ENCODE measurements at regions not wholly inside any gene's neighbourhood (a gene's known extent, or its start where the extent isn't known, plus 50 kb on each side); places are given as distances from the start of the nearest gene placed in this dataset.

DNA sequence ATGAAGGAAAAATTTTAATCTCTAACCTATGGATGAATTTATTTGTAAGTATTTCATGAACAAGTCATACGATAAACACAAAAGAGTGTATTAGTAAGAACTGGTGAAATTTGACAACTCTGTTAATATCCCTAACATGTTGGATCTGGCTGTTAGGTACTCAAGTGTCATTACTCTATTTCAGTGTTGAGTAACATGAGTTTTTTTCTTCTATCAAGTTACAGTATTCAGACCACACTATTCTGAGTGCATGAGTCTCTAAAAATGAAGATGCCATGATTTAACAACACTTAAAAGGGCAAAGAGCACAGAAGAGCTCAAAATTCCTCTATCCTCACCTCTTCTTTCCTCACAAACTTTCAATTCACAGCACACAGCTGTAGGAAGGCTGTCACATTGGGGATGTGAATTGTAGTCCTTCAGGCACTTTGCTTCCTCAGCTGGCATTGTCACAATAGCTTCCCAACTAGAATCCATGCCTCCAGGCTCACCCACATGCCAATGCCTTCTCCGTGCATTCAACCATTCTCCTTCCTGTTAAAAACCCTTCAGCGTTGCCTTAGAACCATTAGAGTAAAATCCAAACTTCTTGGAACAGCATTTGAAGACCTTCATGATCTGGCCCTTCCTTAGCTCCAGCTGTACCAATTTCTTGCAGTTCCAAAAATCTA, 73.7 kb upstream of the DBX2 start:
- no peaks in the 10 kb centered on the region for H3K9me3 ChIP-seq
- no peaks in the 10 kb centered on the region for H3K4me1 ChIP-seq (ENCODE audit: control insufficient read depth in 1 of 2, low read depth in 2 of 2)
- TF ChIP-seq, protein P1, sequence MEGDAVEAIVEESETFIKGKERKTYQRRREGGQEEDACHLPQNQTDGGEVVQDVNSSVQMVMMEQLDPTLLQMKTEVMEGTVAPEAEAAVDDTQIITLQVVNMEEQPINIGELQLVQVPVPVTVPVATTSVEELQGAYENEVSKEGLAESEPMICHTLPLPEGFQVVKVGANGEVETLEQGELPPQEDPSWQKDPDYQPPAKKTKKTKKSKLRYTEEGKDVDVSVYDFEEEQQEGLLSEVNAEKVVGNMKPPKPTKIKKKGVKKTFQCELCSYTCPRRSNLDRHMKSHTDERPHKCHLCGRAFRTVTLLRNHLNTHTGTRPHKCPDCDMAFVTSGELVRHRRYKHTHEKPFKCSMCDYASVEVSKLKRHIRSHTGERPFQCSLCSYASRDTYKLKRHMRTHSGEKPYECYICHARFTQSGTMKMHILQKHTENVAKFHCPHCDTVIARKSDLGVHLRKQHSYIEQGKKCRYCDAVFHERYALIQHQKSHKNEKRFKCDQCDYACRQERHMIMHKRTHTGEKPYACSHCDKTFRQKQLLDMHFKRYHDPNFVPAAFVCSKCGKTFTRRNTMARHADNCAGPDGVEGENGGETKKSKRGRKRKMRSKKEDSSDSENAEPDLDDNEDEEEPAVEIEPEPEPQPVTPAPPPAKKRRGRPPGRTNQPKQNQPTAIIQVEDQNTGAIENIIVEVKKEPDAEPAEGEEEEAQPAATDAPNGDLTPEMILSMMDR (IDR thresholded peaks at IDR 0.05): no peak
- ATAC-seq (ENCODE audit: insufficient number of reproducible peaks, low FRiP score, low read depth): no peak
- no peaks in the 10 kb centered on the region for H3K27me3 ChIP-seq (replicated peaks; ENCODE audit: insufficient read depth)
- no peaks in the 10 kb centered on the region for H3K36me3 ChIP-seq
- no peak overlapping the region for H3K27ac ChIP-seq
- no peak for DNase-seq (ENCODE audit: low spot score)
- no peak overlapping the region for H3K4me3 ChIP-seq

DNA sequence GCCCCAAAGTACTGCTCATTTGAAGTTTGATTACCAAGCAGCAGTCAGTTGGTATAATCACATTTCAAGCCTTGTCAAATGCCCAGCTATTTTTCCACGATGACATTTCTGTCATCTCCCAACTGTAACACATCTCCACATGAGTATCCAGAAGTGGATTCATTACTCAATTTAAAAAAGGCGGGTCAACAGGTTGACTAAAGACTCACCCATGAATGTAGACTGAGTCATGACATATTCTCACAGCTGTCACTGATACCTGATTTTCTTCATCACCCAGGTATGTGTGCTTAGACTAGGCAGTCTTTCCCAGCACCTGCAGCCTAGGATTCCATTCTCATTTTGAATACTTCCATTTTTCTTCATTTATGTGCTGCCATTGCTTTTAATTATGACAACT, 75.1 kb upstream of the DBX2 start:
- DNase-seq (ENCODE audit: low spot score) (no peak), ATAC-seq (ENCODE audit: insufficient number of reproducible peaks, low FRiP score, low read depth) (no peak)
- TF ChIP-seq, protein P1 (IDR thresholded peaks at IDR 0.05): no peak
- Histone ChIP-seq H3K27ac (no peak overlapping the region), H3K9me3 (no peaks in the 10 kb centered on the region), H3K4me1 (ENCODE audit: control insufficient read depth in 1 of 2, low read depth in 2 of 2) (no peaks in the 10 kb centered on the region), H3K36me3 (no peaks in the 10 kb centered on the region), H3K27me3 (replicated peaks; ENCODE audit: insufficient read depth) (no peaks in the 10 kb centered on the region), H3K4me3 (no peak overlapping the region)

DNA sequence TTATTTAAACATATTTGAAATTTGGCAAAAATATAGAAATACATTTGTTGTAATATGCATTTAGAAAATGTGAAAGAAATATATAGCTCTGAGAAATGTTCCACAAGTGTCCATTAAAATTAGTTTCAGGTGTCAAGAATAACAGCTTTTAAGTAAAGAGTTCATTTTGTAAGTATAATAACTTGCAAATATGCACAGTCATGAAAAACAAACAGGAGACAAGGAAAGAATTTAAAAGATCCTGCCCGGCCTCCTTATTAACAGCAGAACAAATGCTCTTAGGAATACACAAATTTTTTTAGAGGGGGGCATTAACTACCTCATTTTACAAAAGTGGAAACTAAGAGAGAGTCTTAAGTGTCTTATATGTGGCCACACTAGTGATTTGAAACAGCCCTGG, 77.7 kb upstream of the DBX2 start:
- Histone ChIP-seq H3K4me3 (no peak overlapping the region), H3K27ac (no peak overlapping the region), H3K4me1 (ENCODE audit: control insufficient read depth in 1 of 2, low read depth in 2 of 2) (no peaks in the 10 kb centered on the region), H3K9me3 (no peaks in the 10 kb centered on the region), H3K27me3 (replicated peaks; ENCODE audit: insufficient read depth) (no peaks in the 10 kb centered on the region), H3K36me3 (no peaks in the 10 kb centered on the region)
- TF ChIP-seq, protein P1 (IDR thresholded peaks at IDR 0.05): no peak
- DNase-seq (ENCODE audit: low spot score) (no peak), ATAC-seq (ENCODE audit: insufficient number of reproducible peaks, low FRiP score, low read depth) (no peak)

DNA sequence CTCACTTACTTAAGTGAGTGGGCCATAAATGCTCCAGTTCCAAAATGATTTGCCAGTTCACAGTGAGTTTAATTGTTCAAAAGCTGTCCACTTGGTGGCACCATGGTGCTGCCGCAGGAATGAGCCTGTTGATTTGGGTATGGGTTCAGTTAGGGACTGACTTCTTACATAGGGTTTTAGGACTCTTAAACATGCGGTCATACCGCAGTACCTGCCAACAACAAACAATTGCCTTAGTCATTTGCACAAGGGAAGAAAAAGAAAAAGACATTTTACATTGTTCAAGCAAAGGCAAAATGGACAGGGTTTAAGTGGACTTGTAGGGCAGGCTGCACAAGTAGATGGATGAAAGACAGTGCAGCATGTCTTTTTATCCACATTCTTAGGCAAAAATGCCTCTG, 80.0 kb upstream of the DBX2 start:
- no peak for DNase-seq (ENCODE audit: low spot score)
- TF ChIP-seq, protein P1 (IDR thresholded peaks at IDR 0.05): peak; percentile 58
- Histone ChIP-seq H3K27ac (no peak overlapping the region), H3K9me3 (no peaks in the 10 kb centered on the region), H3K4me3 (no peak overlapping the region), H3K4me1 (ENCODE audit: control insufficient read depth in 1 of 2, low read depth in 2 of 2) (no peaks in the 10 kb centered on the region), H3K27me3 (replicated peaks; ENCODE audit: insufficient read depth) (no peaks in the 10 kb centered on the region), H3K36me3 (no peaks in the 10 kb centered on the region)
- ATAC-seq (ENCODE audit: insufficient number of reproducible peaks, low FRiP score, low read depth): peak; percentile 43

DNA sequence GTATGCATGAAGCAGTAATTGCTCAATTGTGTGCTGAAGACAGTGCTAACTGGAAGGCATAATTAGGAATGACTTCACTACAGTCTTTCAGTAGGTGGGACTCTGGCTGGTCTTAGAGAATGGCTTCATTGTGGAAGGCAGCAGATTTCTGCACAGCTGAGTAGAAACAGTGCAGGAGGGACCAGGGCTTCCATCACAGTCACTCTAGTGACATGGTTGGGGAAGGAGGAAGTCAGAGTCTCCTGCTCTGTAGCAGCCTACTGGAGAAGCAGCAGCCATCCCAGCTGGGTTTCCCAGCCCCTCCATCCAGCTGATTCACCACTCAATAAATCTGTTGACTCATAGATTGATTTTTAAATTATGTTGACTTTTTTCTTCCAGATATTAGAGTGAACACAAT, 80.6 kb upstream of the DBX2 start:
- TF ChIP-seq, protein P1 (IDR thresholded peaks at IDR 0.05): no peak
- DNase-seq (ENCODE audit: low spot score): no peak
- H3K4me3 ChIP-seq: no peak overlapping the region
- no peaks in the 10 kb centered on the region for H3K27me3 ChIP-seq (replicated peaks; ENCODE audit: insufficient read depth)
- no peaks in the 10 kb centered on the region for H3K36me3 ChIP-seq
- H3K9me3 ChIP-seq: no peaks in the 10 kb centered on the region
- no peak overlapping the region for H3K27ac ChIP-seq
- ATAC-seq (ENCODE audit: insufficient number of reproducible peaks, low FRiP score, low read depth): no peak
- no peaks in the 10 kb centered on the region for H3K4me1 ChIP-seq (ENCODE audit: control insufficient read depth in 1 of 2, low read depth in 2 of 2)
